ENCODE measurements at regions not wholly inside any gene's neighbourhood (a gene's known extent, or its start where the extent isn't known, plus 50 kb on each side); places are given as distances from the start of the nearest gene placed in this dataset.
A peak's percentile ranks its signal among the peaks of the same experiment; 100 is the strongest.

- no peak for DNase-seq (ENCODE audit: low read depth)
These were observed 136.0 kb upstream of the RARB start for GRCh38 chr3:25292036-25292435.

- no peak for DNase-seq (ENCODE audit: low read depth)
These were observed 135.5 kb upstream of the RARB start for GRCh38 chr3:25292595-25292994.

DNA sequence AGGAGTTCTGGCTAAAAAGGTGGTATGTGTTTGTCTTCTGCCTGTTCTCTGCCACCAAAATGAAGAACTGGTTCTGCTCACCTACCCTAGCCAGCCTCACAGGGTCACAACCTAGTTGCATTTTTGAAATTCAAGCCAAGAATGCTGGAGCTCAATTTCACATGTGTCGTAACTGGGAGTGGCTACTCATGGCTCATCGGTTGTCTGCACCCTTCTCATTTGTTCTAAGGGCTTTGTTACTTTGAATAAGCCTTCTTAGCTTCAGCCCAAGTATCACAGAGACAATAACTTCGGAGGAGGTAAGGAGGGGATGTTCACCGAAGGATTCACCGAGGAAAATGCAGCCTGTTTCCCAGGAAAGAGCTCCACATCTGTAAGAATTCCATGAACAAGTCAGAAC is 134.3 kb upstream of the RARB start:
- no peak for DNase-seq (ENCODE audit: low read depth)

DNA sequence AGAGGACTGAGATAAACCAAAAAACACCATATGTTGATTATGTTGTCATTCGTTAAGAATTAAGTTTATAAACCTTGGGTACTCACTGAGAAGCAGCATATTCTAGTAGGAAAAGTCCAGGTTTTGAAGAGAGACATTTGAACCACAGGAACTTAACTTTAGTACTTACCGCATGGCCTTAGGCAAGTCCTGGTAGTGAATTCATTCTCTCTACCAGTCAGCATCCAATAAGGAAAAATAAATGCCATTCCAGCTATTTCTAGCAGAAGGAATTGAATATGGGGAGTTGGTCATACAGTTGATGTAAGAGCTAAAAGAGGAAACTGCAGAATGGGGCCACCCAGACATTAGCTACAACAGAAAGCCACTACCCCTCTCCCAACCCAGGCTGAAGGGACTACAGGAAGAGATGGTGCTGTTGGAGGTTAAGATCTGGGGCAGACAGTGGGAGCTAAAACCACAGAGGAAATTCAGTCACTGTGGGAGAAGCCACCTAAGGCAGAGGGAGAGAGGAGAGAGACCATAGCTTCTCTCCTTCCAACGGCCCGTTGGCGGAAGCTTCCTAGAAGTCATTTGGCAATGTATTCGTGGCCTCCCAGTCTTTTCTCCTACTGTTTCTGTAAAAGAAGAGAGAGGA is 133.8 kb upstream of the RARB start:
- no peak for DNase-seq (ENCODE audit: low read depth)

DNA sequence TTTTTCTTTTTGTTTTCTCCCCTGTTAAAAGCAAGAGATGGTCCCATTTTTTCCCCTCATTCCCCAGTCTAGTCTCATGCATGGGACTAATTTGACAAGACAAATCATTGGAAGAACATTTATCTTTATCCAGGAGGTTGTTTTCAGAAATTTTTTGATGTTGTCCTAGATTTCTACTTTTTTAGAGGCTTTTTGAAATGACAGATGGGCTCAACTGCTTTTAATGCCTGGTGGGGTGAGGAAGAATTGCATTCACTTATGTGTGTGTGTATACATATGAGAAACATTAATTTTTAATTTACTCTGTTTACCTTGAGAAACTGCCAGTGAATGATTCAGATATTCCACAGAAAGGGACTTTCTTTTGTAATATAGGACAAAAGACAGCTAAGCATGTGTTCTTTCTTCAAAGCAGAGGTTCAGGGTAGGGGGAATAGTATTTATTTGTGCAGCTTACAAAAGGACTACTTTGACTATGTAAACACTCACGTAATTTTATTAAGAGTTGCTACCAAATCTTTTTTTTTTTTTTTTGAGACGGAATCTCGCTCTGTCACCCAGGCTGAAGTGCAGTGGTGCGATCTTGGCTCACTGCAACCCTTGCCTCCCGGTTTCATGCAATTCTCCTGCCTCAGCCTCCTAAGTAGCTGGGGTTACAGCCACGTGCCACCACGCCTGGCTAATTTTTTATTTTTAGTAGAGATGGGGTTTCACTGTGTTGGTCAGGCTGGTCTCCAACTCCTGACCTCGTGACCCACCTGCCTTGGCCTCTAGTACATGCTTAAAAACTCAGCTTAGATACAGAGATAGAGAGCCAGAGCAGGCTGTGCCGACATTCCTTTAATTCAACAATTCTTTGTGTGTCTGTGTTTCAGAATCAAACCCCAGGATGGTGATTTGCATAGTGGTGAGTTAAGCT is 130.1 kb upstream of the RARB start:
- DNase-seq (ENCODE audit: low read depth) = no peak

- no peak for DNase-seq (ENCODE audit: low read depth)
These were observed 127.9 kb upstream of the RARB start for GRCh38 chr3:25300141-25300540.

GRCh38 chr3:25304916-25305315 is 123.1 kb upstream of the RARB start:
- no peak for DNase-seq (ENCODE audit: low read depth)

GRCh38 chr3:25306066-25306465 is 122.0 kb upstream of the RARB start:
- peak; percentile 1 for DNase-seq (ENCODE audit: low read depth)

- no peak for DNase-seq (ENCODE audit: low read depth)
These were observed 121.4 kb upstream of the RARB start for GRCh38 chr3:25306705-25307104.

DNA sequence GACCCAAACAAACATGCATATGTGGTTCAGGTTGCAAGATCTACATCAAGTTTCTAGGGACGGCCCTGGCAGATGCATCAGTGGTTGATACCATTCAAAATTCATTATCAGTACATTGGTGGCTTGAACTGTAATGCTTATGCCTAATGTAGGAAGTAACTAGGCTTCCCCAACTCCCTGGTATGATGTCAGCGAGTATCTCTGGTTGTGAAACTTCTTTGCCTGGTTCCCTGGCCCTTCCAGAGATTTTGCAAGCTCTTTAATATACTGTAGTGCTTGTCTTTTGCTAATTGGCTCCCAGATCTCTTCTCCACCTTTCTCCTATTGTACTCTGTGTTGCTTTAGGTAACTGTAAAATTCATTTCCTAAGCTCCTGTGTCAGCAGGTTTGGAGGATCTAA is 114.8 kb upstream of the RARB start:
- peak; percentile 4 for DNase-seq (ENCODE audit: low read depth)

GRCh38 chr3:25324954-25325655 is 103.0 kb upstream of the RARB start:
- DNase-seq (ENCODE audit: low read depth) = no peak

GRCh38 chr3:25335356-25335755 is 92.7 kb upstream of the RARB start:
- DNase-seq (ENCODE audit: low read depth) = no peak

DNA sequence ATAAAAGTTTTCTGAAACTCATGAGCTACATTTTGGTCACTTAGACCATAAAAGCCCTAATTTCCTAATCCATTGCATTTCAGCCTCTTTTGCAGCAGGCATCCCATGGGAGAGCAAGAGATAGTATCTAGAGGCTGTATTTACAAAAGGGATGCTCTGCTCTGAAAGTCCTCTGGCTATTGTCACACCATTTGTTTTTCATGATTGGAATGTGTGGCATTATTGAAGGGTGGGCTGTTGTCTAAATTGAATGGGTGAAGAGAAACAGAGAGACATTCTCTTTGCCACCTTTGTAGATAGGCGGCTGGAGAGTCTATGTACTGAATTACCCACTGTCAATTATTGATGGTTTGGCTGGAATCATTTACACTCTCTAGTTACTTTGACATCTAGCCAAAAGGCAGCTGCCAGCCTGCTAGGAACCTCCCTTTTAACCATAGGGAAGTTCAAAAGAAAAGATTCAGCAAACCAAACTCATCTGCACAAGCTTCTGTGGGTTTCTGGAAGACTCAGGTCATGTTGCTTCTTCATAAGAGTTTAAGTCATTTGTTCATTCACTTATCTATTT is 89.8 kb upstream of the RARB start:
- no peak for DNase-seq (ENCODE audit: low read depth)

DNA sequence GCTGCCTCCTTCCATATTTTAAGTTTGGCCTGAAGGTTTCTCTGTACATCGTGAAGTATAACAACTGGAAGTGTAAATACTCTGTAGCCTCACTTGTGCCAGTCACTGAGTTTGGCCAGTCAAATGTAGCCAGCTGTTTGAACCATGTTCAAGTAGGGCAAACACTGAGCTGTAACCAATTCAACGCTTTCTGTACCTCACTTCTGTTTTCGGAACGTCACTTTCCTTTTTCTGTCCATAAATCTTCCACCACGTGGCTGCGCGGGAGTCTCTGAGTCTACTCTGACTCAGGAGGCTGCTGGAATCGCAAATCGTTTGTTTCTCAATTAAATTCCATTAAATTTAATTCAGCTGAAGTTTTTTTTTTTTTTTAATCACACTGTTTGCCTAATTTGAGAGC is 88.8 kb upstream of the RARB start:
- no peak for DNase-seq (ENCODE audit: low read depth)

DNA sequence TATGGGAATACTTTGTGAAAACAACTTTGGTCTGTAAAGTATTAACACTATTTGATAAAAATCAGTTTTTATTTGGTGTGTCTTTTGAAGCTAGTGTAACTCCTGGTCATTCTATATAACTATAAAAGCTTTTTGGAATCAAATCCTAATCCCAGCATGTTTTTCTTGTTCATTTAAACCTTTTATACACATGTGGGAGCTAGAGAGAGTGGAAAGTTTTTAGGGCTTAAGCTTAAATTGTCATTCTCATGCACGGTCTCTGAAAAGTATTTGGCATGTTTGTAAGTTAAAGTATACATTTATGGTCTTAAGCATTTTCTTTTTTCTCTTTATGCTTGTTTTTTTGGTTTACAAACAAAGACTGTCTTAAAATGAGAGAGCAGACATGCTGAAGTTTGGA is 83.4 kb upstream of the RARB start:
- no peak for DNase-seq (ENCODE audit: low read depth)

GRCh38 chr3:25349095-25349494 is 79.0 kb upstream of the RARB start:
- DNase-seq (ENCODE audit: low read depth) = no peak

- DNase-seq (ENCODE audit: low read depth) = no peak
These were observed 78.0 kb upstream of the RARB start for GRCh38 chr3:25349828-25350724.

DNA sequence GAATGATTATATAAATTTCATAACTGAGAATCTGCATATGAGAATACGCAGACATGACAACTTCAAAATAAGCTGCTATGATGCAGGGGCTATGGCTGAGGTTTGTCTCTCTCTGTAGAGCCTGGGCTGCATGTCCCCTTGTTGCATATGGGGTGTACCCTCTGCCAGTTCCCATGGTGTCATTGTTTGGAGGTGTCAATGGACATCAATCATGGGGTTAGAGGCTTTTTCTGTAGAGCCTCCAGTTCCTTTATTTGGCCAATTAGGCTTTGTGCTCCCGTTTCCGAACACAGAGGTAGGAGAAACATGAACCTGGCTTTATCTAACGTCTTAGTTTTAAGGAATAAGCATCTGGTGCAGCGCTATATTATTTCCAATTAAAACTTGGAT is 77.3 kb upstream of the RARB start:
- DNase-seq (ENCODE audit: low read depth) = no peak

- no peak for DNase-seq (ENCODE audit: low read depth)
These were observed 74.0 kb upstream of the RARB start for GRCh38 chr3:25354071-25354470.

DNA sequence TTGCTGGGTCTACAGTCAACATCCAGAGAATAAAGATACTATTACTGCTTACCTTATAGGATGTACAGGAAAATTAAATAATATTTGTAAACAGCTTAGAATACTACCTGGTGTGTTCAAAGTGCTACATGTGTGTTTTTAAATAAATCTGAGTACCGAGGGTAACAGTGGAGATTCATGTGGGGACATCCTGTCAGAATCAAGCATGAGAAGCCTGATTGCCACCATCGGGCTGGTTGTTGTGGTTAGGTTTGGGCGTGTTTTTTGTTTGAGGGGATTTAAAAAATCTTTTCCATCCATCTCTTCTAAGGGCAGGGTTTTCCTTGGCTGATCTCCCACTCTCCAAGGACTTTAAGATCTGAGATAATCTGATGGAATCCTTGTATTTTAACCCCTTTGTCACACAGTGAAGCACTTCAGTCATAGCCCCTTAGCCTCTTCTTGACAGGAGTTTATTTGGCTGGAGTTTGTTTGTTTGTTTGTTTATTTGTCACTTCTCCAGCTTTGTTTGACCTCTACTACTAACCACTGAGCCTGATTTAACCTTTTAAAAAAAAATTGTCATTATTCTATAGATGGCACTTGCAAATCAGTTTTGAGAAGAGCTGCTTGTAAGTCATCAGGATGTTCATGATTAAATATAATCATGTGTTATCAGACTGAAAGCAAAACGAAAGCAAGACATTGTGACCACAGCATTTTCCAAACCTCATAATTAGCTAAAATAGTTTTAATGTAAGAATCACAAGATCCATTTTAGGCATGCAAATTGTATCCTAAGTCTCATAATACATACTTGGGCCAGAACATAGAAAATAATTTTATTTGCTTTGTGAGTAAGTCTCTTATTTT is 72.8 kb upstream of the RARB start:
- no peak for DNase-seq (ENCODE audit: low read depth)

DNA sequence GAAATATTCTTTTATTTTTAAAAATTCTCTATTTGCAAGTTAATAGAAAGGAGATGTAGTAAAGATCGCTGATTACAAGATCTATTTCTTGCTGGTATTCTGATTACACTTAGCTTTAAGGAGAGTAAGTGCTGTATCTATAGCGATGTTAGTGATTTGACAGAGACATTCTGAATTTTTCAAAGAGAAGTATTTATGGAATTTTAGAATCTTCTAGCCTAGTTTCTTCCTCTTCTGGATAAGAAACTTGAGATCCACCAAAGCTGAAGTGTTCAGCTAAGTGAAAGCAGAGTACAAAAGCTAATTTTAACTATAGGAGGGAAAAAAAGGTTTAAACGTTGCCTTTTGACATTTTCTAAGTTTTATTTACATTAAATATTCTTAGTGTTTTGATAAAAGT is 72.1 kb upstream of the RARB start:
- DNase-seq (ENCODE audit: low read depth) = no peak

Data from amniotic epithelial cell (primary cell).